Activated naive CD4-positive, alpha-beta T cell treated with anti-CD3 and anti-CD28 coated beads, Interleukin-2, amount 50 U/mL, for 72 hours (primary cell): ENCODE measurements at regions not wholly inside any gene's neighbourhood (a gene's known extent, or its start where the extent isn't known, plus 50 kb on each side); places are given as distances from the start of the nearest gene placed in this dataset.

ENCODE experiments used
- ATAC-seq, 2 donors: fragments of 150-1000 bp; cut with Tn5 transposase; 2 replicates each; pipeline ENCODE4 v1.10.0; 2021; ENCODE audit warnings: mild to moderate bottlenecking in 2 of 2, moderate library complexity in 2 of 2
- DNase-seq, 2 donors: peaks; one replicate each; pipeline ENCODE4 v3.0.0; 2021 to 2022; ENCODE audit warnings: low spot score in 2 of 2
- H3K27ac Mint-ChIP-seq, 2 donors: one replicate each; pipeline ENCODE4 v1.8.0; 2022; ENCODE audit warnings: mild to moderate bottlenecking in 2 of 2, mixed read lengths in 2 of 2
- H3K36me3 Mint-ChIP-seq, 2 donors: one replicate each; pipeline ENCODE4 v1.8.0; 2022; ENCODE audit warnings: mixed read lengths in 2 of 2
- H3K9me3 Mint-ChIP-seq, 2 donors: one replicate each; pipeline ENCODE4 v1.8.0; 2022; ENCODE audit warnings: mixed read lengths in 2 of 2

- no peak for ATAC-seq
Observed at GRCh38 chr2:217479566-217479965, 523.2 kb downstream of the TNS1 start.

GRCh38 chr2:217478831-217479455, 523.9 kb downstream of the TNS1 start:
- Mint-ChIP-seq H3K36me3 (no peaks in the 10 kb centered on the region), H3K27ac (no peak overlapping the region), H3K9me3 (no peaks in the 10 kb centered on the region)
- ATAC-seq = no peak
- DNase-seq = no peak

More at GRCh38 chr2:217479566-217479965, 523.2 kb downstream of the TNS1 start:
- no peak for DNase-seq
- Mint-ChIP-seq H3K36me3 (no peaks in the 10 kb centered on the region), H3K27ac (no peak overlapping the region), H3K9me3 (no peaks in the 10 kb centered on the region)

- ATAC-seq = no peak
- Mint-ChIP-seq H3K9me3 (no peaks in the 10 kb centered on the region), H3K36me3 (no peaks in the 10 kb centered on the region), H3K27ac (no peak overlapping the region)
- no peak for DNase-seq
Observed at GRCh38 chr2:217477583-217477982, 525.2 kb downstream of the TNS1 start.

GRCh38 chr2:217475791-217476190, 527.0 kb downstream of the TNS1 start:
- H3K36me3 Mint-ChIP-seq = no peaks in the 10 kb centered on the region
- no peak overlapping the region for H3K27ac Mint-ChIP-seq
- H3K9me3 Mint-ChIP-seq = no peaks in the 10 kb centered on the region
- DNase-seq (no peak), ATAC-seq (no peak)

GRCh38 chr2:217475101-217475500, 527.7 kb downstream of the TNS1 start:
- Mint-ChIP-seq H3K9me3 (no peaks in the 10 kb centered on the region), H3K36me3 (no peaks in the 10 kb centered on the region), H3K27ac (no peak overlapping the region)
- ATAC-seq = no peak
- no peak for DNase-seq

GRCh38 chr2:217471319-217471718, 531.5 kb downstream of the TNS1 start:
- ATAC-seq (no peak), DNase-seq (no peak)
- peaks cover 0 to 4% of the 10 kb centered on the region in 2 donors for H3K36me3 Mint-ChIP-seq
- no peaks in the 10 kb centered on the region for H3K9me3 Mint-ChIP-seq
- H3K27ac Mint-ChIP-seq = no peak overlapping the region

GRCh38 chr2:217469203-217469810, 533.5 kb downstream of the TNS1 start:
- Mint-ChIP-seq H3K36me3 (peaks cover 0 to 4% of the 10 kb centered on the region in 2 donors), H3K9me3 (no peaks in the 10 kb centered on the region), H3K27ac (no peak overlapping the region)
- no peak for DNase-seq
- no peak for ATAC-seq

GRCh38 chr2:217468042-217468830, 534.6 kb downstream of the TNS1 start:
- no peak overlapping the region for H3K27ac Mint-ChIP-seq
- DNase-seq = no peak
- H3K36me3 Mint-ChIP-seq = peaks cover 0 to 4% of the 10 kb centered on the region in 2 donors
- no peaks in the 10 kb centered on the region for H3K9me3 Mint-ChIP-seq
- no peak for ATAC-seq

GRCh38 chr2:217467331-217467730, 535.5 kb downstream of the TNS1 start:
- DNase-seq (no peak), ATAC-seq (no peak)
- Mint-ChIP-seq H3K36me3 (peaks cover 0 to 4% of the 10 kb centered on the region in 2 donors), H3K27ac (no peak overlapping the region), H3K9me3 (no peaks in the 10 kb centered on the region)

- ATAC-seq (no peak), DNase-seq (no peak)
- Mint-ChIP-seq H3K9me3 (no peaks in the 10 kb centered on the region), H3K36me3 (peaks cover 0 to 4% of the 10 kb centered on the region in 2 donors), H3K27ac (no peak overlapping the region)
Observed at GRCh38 chr2:217466805-217467204, 536.0 kb downstream of the TNS1 start.

GRCh38 chr2:217466104-217466503, 536.7 kb downstream of the TNS1 start:
- DNase-seq (no peak), ATAC-seq (no peak)
- H3K9me3 Mint-ChIP-seq = no peaks in the 10 kb centered on the region
- peaks cover 0 to 4% of the 10 kb centered on the region in 2 donors for H3K36me3 Mint-ChIP-seq
- H3K27ac Mint-ChIP-seq = no peak overlapping the region

- DNase-seq (no peak), ATAC-seq (no peak)
- Mint-ChIP-seq H3K9me3 (no peaks in the 10 kb centered on the region), H3K36me3 (peaks cover 0 to 4% of the 10 kb centered on the region in 2 donors), H3K27ac (no peak overlapping the region)
Observed at GRCh38 chr2:217465100-217465499, 537.7 kb downstream of the TNS1 start.

- Mint-ChIP-seq H3K27ac (no peak overlapping the region), H3K9me3 (no peaks in the 10 kb centered on the region), H3K36me3 (peaks cover 0 to 4% of the 10 kb centered on the region in 2 donors)
- DNase-seq (no peak), ATAC-seq (no peak)
Observed at GRCh38 chr2:217463402-217464075, 539.3 kb downstream of the TNS1 start.

GRCh38 chr2:217462121-217462520, 540.7 kb downstream of the TNS1 start:
- DNase-seq (no peak), ATAC-seq (no peak)
- peaks cover 0 to 4% of the 10 kb centered on the region in 2 donors for H3K36me3 Mint-ChIP-seq
- no peak overlapping the region for H3K27ac Mint-ChIP-seq
- H3K9me3 Mint-ChIP-seq = peaks cover 0 to 7% of the 10 kb centered on the region in 2 donors

- no peaks in the 10 kb centered on the region for H3K36me3 Mint-ChIP-seq
- no peak for ATAC-seq
- DNase-seq = no peak
- no peak overlapping the region for H3K27ac Mint-ChIP-seq
- peaks cover 0 to 7% of the 10 kb centered on the region in 2 donors for H3K9me3 Mint-ChIP-seq
Observed at GRCh38 chr2:217461674-217462073, 541.1 kb downstream of the TNS1 start.

- ATAC-seq = no peak
- no peak overlapping the region for H3K27ac Mint-ChIP-seq
- peaks cover 0 to 7% of the 10 kb centered on the region in 2 donors for H3K9me3 Mint-ChIP-seq
- no peak for DNase-seq
- H3K36me3 Mint-ChIP-seq = no peaks in the 10 kb centered on the region
Observed at GRCh38 chr2:217459680-217460405, 543.0 kb downstream of the TNS1 start.
